Liver (tissue), 3 donors: ENCODE measurements at regions not wholly inside any gene's neighbourhood (a gene's known extent, or its start where the extent isn't known, plus 50 kb on each side); places are given as distances from the start of the nearest gene placed in this dataset.

Source experiments
- ATF3 ChIP-seq: IDR thresholded peaks from 2 replicates; pipeline ENCODE4 v1.6.1; 2016; ENCODE audit warnings: antibody characterized with exemption
- GABPA ChIP-seq, 2 donors: IDR thresholded peaks in 1 of 2; conservative IDR thresholded peaks in 1 of 2; 2 replicates each; pipeline ENCODE4 v1.6.1; 2016; ENCODE audit warnings: antibody characterized with exemption in 2 of 2, mild to moderate bottlenecking in 1 of 2, moderate library complexity in 1 of 2
- HNF4A ChIP-seq, 2 donors: conservative IDR thresholded peaks; 2 replicates each; pipeline ENCODE4 v1.6.1; 2016; ENCODE audit warnings: antibody characterized with exemption in 2 of 2, mild to moderate bottlenecking in 2 of 2
- SP1 ChIP-seq: IDR thresholded peaks from 2 replicates; pipeline ENCODE4 v1.6.1; 2018; ENCODE audit warnings: antibody characterized with exemption, mild to moderate bottlenecking
- TF ChIP-seq, protein P1 (sequence below): fragments of 150-350 bp; IDR thresholded peaks from 2 replicates; pipeline ENCODE4 v1.5.1; 2017; ENCODE audit warnings: improper control_type of control experiment, low read depth, low read length; ENCODE audit not compliant: missing input control
- donor health status: healthy.
- donor health status: healthy.

GRCh38 chr15:94125698-94126097 lies 105.7 kb upstream of the MCTP2 start:
- TF ChIP-seq, protein P1, sequence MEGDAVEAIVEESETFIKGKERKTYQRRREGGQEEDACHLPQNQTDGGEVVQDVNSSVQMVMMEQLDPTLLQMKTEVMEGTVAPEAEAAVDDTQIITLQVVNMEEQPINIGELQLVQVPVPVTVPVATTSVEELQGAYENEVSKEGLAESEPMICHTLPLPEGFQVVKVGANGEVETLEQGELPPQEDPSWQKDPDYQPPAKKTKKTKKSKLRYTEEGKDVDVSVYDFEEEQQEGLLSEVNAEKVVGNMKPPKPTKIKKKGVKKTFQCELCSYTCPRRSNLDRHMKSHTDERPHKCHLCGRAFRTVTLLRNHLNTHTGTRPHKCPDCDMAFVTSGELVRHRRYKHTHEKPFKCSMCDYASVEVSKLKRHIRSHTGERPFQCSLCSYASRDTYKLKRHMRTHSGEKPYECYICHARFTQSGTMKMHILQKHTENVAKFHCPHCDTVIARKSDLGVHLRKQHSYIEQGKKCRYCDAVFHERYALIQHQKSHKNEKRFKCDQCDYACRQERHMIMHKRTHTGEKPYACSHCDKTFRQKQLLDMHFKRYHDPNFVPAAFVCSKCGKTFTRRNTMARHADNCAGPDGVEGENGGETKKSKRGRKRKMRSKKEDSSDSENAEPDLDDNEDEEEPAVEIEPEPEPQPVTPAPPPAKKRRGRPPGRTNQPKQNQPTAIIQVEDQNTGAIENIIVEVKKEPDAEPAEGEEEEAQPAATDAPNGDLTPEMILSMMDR = no peak
- TF ChIP-seq HNF4A (conservative IDR thresholded peaks at IDR 0.05) = no peak
- TF ChIP-seq SP1 = no peak
- TF ChIP-seq GABPA (IDR thresholded peaks at IDR 0.05 in 1 of 2, conservative IDR thresholded peaks at IDR 0.05 in 1 of 2) = no peak
- TF ChIP-seq ATF3 = no peak
